HS-5 (cell line): ENCODE measurements at regions not wholly inside any gene's neighbourhood (a gene's known extent, or its start where the extent isn't known, plus 50 kb on each side); places are given as distances from the start of the nearest gene placed in this dataset.

Experiments used
- DNase-seq: peaks from one replicate; pipeline ENCODE4 v3.0.0-alpha.2; 2012; ENCODE audit warnings: low read depth

DNA sequence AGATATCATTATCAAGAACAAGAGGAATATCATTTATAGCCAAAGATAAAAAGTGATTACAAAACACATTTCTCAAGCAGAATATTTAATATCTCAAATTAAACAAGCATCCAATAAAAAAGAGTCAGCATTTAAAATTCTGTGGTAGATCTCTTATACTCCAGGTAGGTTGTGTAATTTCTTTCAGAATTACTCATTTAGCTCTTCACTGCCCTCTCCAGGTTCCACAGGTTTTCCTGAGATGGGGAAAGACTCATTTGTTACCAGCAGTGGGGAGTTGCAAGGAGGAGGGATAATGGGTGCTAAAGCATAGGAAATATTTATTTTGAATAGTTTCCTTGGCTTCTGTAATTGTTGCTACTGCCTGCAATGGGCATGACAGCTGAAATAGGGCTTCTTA, 83.1 kb upstream of the RASGRP1 start:
- no peak for DNase-seq

DNA sequence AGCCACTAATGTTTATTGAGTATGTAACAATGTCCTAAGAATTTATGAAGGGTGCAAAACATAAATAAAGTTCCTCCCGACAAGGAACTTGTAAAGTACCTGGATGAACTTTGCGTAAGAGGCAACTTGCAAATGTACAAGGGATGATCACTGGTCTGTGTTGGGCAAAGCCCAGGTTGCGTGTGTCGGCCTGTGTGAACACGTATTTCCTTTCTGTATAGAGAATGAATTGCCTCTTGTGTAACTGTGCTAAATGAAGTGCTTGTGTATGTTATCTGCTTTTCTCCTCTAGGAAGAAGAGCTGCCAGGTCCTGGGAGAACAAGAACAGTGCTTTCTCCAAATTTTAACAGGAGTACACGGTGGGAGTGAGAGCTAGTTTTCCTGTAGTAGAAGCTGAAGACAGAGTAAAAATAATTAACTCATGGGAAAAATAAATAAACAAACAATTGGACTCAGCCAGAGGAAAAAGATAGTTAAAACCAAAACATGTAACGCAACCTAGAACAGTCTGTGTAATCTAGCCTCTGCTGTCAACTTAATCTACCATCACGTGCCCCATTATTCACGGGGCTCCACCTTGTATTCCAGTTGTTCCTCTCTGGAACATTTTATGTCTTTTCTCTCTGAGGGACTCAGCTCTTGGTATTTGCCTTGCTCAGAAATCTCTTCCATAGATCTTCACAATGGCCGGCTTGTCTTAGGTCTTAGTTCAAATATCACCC, 83.7 kb upstream of the RASGRP1 start:
- DNase-seq, result no peak

DNA sequence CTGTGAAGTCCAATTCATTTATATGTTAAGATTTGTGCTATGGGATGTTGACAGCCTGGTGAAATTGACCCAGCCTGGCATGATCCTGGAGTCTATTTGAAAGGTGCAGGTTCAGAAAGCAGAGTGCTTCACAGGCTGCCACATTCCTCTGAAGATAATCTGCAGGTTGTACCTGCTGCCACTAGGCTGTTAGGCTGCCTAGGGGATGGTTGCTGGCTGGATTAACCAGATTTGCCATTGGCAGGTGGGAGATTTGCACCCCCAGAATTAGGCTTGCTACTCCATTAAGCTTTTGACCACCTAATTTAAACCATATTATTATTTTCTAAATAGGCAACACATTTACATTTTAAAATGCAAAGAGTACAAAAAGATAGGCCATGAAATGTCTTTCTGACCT, 85.8 kb upstream of the RASGRP1 start:
- no peak for DNase-seq

DNA sequence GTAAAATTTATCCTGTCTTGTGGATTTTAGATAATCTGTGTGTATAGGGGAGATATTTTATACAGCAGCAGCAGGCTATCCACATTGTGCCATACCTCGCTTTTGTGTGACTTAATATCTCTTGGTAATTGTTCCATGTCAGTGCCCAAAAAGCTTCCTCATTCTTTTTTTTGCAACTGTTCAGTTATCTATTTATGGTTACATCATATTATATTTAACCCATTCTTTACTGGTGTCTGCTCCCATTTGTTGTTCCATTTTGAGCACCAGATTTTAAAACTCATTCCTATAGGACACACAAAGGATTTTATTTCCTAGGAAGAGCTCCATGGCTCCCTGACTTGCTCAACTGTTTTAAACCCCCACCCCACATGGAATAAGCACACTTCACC, 86.3 kb upstream of the RASGRP1 start:
- no peak for DNase-seq

DNA sequence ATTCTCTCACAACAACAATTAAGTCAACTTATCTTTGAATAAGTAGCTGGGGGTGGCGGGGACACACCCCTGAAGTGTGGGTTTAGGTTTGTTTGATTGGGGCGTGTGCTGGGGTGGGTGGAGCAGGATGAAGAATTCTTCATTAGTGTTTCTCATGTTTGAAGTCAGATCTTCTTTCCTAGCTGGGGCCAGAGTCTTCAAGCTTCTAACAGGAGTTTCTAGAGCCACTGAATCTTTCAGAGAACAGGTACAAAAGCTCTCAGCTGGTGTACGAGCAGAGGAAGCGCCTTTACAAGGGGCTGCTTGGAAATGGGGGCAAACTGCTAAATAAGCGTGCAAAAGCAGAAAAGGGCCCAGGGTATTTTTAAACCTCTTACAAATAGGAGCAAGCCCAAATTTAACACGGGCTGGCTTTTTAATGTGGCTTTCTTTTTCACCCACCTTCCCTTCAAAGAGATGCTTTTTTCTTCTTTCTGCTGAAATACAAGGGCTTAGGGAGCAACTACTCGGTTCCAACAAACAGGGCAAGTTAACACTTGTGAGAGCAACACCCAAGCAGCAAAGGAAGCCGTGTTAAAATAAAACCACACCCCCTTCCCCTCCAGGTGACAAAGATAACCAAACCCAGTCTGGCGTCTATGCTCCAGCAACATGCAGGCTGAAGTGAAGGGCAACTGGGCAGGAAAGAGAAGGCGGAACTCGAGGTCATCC, 86.9 kb upstream of the RASGRP1 start:
- DNase-seq, result no peak

DNA sequence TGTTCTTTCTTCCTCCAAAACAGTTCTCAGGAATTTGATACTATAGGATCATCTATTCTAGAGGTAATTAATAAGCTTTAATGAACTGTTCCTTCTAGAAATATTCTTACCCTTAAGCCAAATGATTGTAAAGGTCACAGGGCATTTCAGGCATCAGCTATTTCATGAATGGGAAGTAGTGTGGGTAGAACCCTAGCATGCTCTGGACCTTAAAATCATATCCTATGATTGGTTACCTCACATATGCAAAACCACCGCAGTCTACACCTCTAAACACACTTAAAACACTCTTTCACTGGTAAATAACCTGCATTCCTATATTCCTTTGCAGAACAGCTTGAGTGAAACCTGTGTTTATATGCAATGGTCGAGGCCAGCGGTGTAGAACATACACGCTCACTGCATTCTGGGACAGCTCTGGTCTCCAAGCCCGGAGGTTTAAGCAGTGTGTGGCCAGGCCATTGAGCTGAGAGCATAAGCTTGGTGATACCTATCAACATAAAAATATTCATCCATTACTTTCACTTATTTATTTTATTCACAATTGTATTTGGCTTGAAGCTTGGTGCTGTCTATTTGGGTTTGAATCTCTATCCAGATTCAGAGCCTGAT, 87.7 kb upstream of the RASGRP1 start:
- DNase-seq, result no peak

DNA sequence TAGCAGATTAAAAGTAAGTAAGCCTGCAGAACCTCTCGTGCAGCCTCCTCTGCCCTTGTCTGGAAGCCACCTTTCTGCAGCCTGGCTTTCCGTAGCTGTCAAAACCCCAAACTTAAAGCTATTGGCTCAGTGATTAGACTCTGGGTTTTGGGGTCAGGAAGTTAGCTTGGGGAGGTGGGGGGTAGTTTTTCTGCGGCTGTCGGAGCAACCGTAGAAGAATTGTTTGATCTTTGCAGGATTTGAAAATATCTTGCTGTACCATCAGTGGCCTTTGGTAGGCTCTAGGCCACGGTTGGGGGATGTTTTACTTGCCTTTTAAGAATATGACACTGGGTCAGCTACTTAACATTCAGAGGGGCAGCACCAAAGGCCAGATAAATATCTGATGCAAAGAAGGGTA, 88.4 kb upstream of the RASGRP1 start:
- DNase-seq, result no peak

DNA sequence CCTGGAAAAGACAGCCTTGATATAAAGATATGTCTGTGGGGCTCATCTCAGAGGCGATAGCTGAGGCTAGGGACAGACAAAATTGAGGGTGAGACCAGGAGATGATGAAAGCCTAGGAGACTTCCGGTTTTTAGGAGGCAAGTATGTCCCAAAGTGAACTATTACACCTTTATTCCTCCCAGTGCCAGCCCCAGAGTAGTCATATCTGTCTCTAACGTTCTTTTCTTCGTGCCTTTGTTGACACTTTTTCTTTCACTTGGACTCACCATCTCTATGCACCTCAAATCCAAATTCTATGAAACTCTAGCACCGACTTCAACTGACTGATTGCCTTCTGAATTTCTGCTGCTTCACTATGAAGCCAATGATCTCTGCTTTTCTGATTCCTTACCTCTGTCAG, 93.8 kb upstream of the RASGRP1 start:
- DNase-seq, result no peak

DNA sequence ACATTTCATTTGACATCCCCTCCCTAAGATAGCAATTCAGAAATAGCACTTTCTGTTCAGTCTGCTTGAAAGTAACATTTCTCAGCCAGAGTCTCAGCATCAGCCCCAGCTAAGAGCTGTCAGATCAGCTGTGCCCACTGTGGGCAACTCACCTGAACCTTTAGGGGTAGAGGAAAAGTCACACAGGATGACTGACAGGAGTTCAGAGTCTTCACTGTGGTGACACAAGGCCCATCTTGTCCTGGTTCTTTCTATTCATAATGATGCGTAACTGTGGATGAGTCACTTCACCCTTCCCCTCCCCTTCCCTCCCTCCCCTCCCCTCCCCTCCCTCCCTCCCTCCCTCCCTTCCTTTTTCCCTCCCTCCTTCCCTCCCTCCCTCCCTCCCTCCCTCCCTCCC, 96.1 kb upstream of the RASGRP1 start:
- DNase-seq, result no peak

DNA sequence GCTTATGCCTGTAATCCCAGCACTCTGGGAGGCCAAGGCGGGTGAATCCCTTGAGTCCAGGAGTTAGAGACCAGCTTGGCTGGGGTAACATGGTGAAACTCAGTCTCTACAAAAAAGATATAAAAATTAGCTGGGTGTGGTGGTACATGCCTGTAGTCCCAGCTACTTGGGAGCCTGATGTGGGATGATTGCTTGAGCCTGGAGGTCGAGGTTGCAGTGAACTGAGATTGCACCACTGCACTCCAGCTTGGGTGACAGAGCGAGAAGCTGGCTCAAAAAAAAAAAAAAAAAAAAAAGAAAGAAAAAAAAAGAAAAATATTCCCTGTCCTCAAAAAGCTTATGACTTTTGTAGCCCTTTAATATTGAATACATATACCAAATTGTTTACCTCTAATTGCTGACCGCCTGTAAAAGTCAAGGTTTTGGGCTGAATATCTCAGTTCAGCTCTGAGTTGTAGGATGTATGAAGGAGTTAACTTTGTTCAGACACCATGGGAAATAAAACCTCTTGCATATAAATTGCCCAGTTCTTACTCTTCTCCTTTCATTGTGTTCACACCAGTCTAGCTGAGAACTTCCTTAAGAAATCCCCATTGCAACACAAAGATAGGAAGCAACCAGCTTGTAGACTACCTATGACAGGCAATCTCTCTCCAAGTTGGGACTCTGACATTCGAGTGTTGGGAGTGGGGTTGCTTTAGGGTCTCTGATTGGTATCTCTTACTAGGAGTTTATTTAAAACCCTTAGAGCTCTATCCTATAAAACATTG, 97.6 kb upstream of the RASGRP1 start:
- DNase-seq, result no peak

DNA sequence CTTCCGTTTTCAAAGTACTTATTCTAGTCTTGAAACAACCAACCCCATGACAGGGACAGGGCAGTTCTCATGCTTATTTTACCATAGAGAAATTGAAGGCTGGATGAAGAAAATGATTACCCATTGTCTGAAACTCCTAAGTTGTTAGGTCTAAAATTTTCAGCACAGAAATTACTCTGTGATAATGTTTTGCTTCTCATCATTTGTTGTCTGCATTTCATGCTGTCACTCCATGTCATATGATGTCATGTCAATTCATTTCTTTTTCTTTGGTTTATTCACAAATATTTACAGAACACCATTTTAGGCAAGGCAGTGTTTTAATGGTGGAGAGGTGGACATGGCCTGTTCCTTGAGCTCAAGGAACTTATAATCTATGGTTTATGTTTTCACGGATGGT, 98.2 kb upstream of the RASGRP1 start:
- DNase-seq, result no peak

DNA sequence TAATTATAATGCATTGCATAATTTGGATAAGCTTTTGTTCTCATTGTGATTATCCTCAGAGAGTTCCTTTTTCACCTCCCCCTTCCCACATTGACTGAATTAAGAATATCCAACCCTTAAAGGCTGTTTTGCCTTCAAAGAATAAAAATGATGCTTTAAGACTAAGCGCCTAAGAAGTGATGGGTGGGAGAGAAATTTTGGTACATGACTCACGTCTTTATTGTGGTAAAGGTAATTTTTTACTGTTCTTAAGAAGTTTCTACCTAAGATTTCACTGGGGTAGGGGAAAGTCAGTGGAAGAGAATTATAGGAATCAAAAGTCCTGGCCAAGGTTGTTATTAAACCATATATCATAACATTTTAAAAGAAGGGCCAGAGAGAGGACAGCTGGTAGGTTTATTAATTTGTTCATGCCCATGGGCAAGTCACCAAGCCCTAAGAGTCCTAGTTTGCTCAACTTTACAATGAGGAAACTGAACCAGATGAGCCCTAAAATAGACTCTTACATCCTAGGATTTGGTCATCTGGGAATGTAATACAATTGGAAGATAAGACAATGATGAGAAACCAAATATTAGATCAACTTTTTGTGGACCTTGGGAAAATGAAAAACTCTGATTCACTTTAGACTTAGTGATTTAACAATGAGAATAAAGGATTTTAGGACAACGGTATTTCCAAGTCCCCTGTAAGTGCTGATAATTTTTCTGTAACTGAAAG, 101.1 kb upstream of the RASGRP1 start:
- no peak for DNase-seq

DNA sequence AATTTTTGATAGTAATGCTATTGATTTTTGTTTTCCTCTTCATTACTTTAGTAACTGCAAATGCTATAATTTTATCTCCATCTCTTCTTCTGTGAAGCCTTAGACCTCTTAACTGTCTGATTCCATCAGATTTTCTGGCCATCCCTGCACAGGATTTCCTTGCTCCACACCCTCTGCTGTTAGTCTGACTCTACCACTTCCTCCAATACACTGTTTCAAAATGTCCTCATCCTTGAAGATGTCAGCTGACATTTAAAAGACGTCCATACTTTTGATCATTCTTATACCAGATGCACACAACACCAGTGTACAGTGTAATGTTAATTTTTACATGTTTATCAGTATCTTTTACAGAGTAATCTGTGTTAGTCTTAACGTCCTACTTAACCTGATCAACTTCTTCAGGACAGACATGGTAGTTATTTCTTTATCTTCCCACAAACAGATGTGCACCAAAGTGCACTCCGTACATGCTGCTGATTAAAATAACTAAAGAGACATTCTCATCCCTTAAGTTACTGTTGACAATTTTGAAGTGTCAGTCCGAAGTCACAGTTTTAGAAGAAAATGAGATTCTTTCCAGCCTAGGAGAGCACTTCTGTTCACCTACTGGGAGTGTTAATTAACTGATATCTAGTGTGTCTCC, 102.4 kb upstream of the RASGRP1 start:
- no peak for DNase-seq

DNA sequence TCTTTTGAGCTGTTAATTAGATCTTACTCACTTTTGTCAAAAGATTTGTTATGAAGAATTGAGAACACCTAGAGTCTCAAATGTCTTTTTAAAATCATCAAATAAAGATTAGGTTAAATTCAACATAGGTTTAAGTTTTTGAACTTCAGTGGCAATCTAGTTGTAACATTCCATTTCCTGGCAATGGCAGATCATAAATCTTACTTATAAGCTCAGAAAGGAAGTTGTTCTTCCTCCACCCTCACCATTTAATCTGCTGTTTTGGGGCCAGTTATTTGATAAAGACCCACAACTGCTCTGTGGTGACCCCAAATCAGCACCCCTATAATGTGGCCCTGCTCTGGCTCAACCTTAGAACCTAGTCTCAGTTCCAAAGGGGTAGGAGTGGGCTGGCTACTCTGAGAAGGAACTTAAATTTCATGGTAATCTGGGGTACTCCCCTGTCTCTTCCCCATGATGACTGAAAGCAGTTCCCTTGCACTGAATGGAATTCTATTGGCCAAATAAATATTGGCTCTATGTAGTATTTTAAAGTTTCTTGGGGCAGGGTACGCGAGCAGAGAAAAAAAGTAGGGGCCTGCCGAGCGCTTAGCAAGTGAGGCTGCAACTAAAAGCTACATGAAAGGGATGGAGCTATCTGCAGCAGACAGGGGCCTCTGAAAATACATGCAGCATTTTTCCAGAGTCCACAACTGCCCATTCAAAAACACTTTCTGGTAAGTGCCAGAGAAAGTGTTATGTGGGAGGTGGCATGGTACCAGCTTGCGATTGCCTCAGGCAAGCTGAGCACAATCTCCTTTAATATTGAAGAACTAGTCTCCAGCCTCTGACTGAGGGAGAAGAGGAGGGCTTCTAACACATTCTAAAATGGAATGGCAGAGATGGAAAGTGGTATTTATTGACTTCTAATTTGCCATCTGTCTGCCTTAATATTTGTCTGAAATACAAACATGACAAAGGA, 103.6 kb upstream of the RASGRP1 start:
- no peak for DNase-seq

DNA sequence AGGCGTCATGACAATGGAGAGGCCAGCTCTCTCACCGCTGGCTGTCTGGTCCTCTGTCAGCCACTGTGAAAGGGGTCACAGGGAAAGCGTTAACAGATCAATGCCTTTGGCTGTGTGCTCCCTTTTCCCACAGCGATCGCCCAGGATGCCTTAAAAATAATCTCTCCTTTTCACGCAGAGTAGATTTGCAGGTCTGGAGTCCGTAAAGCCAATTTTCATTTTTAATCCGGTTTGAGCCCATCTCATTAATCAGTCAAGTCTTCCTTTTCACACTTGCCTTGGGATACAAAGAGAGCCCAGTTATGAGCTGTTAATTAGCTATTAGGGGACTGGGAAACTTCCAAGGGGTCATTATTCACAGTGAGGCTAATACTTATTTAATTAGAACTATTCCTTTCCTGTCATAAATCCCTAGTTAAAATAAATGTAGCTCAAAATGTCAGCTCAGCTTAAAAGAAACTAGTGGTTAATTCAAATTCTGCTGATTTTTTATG, 104.3 kb upstream of the RASGRP1 start:
- DNase-seq, result no peak

DNA sequence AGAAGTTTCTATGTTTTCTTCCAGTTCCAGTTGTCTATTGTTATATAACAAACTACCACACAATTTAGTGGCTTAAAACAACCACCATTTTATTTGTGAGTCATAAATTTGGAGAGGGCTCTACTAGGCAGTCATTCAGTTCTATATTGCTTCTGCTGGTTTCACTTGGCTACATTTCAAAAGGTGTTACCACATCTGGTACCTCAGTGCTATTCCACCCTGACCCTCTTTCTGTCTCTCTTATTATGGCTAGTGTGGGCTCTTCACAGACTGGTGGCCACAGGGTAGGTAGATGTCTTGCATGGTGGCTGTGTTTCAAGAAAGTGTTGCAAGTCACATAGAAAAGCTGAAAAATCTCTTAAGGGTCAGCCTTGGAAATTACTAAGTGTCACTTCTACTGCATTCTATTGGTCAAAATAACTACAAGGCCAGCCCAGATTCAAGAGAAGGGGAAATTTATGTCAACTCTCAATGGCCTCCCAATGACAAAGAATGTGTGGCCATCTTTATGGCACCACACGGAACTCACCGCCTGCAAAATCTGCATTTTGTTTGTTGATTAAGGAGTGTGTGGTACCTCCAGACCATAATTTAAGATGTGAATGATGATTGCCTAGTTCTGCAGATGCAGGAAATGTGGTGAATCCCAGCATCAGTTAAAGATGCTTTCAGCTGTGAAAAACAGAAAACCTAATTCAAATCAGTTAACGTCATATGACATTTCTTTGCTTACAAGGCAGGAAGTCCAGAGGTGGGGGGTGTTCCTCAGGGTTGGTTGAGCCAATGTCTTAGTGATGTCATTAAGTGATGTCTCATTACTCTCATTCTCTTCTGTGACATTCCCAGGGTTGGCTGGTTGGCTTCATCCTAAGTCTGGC, 105.8 kb upstream of the RASGRP1 start:
- no peak for DNase-seq

DNA sequence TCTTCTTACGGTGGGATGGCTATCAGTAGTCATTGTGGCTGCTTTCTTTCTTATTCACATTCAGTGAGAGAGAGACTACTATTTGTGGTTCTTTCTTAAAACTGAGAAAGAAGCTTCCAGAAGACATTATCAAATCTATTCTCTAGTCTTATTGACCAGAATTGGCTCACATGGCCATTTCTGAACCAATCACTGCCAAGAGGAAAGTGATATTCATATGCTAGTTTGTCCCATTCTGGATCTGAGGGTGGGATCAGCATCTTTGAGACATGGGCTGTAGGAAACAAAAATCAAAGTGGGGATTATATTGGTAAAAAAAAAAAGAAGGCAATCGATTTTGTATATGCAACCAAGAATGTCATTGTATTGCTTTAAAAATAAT, 106.4 kb upstream of the RASGRP1 start:
- no peak for DNase-seq

DNA sequence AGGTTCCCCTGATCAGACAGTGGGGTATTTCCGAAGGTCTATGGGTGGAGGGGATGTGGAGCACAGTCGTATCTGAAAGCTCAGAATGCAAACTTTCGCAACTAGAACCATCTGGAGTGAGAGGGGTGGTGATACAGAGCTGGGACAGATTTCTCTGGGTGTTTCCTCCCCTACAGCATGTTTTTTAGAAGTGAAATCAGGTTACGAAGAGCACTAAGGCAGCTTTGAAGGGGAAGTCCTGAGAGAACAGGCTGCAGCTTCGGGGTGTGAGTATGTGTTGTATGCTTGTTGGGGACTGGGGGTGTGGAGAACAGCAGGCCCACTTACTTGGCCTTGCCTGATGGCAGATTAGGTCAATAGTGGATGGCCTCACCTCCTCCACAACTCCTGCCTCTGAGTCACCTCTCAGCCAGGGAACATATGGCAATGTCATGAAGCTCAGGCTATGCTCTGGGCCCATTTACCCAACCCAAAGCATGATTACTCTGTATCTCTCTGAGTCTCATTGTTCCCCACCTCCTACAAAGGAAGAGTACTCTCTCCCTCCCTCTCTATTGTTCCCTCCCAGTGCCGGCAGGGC, 107.2 kb upstream of the RASGRP1 start:
- no peak for DNase-seq

DNA sequence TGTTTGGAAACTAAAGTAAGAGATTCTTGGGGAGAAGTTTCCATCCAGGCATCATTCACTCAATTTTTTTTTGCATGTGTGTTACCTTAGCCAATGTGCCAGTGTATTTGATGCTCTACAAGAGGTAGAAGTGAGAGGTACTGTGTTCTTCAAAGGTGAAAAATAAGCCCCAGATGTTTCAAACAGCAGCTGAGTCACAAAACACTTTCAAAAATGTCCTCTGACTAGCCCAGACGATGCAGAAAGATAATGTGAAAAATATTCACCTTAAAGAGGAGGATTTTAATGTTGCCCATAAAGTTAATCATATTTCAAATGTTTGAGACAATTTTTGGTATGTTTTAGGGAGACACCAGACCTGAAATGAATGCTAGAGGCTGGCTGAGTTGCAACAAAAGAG, 107.7 kb upstream of the RASGRP1 start:
- no peak for DNase-seq
